ENCODE measurements at regions not wholly inside any gene's neighbourhood (a gene's known extent, or its start where the extent isn't known, plus 50 kb on each side); places are given as distances from the start of the nearest gene placed in this dataset.

- H3K4me3 ChIP-seq (replicated peaks; ENCODE audit: low read depth, low read length) = no peak overlapping the region
- no peak for TF ChIP-seq CTCF (IDR thresholded peaks at IDR 0.05; ENCODE audit: low read length, missing control alignments)
- DNase-seq (ENCODE audit: low read depth) = no peak
Measured at GRCh38 chr5:6825678-6826244, 112.5 kb downstream of the TENT4A start.

GRCh38 chr5:6826756-6827155 is 113.5 kb downstream of the TENT4A start:
- no peak for DNase-seq (ENCODE audit: low read depth)
- TF ChIP-seq CTCF (IDR thresholded peaks at IDR 0.05; ENCODE audit: low read length, missing control alignments) = no peak

GRCh38 chr5:6827526-6828219 is 114.4 kb downstream of the TENT4A start:
- TF ChIP-seq CTCF (IDR thresholded peaks at IDR 0.05; ENCODE audit: low read length, missing control alignments) = no peak
- no peak overlapping the region for H3K4me3 ChIP-seq (replicated peaks; ENCODE audit: low read depth, low read length)

More at GRCh38 chr5:6826756-6827155, 113.5 kb downstream of the TENT4A start:
- H3K4me3 ChIP-seq (replicated peaks; ENCODE audit: low read depth, low read length) = no peak overlapping the region

GRCh38 chr5:6829150-6829784 is 116.0 kb downstream of the TENT4A start:
- no peak overlapping the region for H3K4me3 ChIP-seq (replicated peaks; ENCODE audit: low read depth, low read length)
- DNase-seq (ENCODE audit: low read depth) = no peak
- no peak for TF ChIP-seq CTCF (IDR thresholded peaks at IDR 0.05; ENCODE audit: low read length, missing control alignments)

More at GRCh38 chr5:6827526-6828219, 114.4 kb downstream of the TENT4A start:
- no peak for DNase-seq (ENCODE audit: low read depth)

GRCh38 chr5:6830643-6831239 is 117.5 kb downstream of the TENT4A start:
- H3K4me3 ChIP-seq (replicated peaks; ENCODE audit: low read depth, low read length) = no peak overlapping the region
- TF ChIP-seq CTCF (IDR thresholded peaks at IDR 0.05; ENCODE audit: low read length, missing control alignments) = no peak

GRCh38 chr5:6831678-6832671 is 118.7 kb downstream of the TENT4A start:
- DNase-seq (ENCODE audit: low read depth) = no peak
- no peak for TF ChIP-seq CTCF (IDR thresholded peaks at IDR 0.05; ENCODE audit: low read length, missing control alignments)
- H3K4me3 ChIP-seq (replicated peaks; ENCODE audit: low read depth, low read length) = no peak overlapping the region

More at GRCh38 chr5:6830643-6831239, 117.5 kb downstream of the TENT4A start:
- no peak for DNase-seq (ENCODE audit: low read depth)

All from fibroblast of pulmonary artery (primary cell).